ENCODE measurements at regions not wholly inside any gene's neighbourhood (a gene's known extent, or its start where the extent isn't known, plus 50 kb on each side); places are given as distances from the start of the nearest gene placed in this dataset.

DNA sequence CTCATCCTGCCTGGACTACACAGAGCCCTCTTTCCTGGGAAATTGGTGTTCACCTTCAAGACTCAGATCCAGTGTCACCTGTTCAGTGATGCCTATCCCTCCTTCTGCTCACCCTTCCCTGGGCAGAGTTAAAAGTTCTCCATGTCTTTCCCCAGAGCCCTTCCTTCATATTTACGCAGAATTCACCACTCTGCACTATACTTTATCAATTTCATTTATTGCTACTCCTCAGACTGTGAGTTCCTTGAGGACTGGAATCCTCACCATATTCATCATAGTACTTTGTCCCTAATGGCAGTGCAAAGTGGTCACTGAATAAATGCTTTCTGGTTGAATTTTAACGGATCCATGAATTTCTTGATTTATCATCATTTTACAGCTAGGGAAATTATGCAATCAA, 300.0 kb downstream of the CHRM3 start:
- TF ChIP-seq POLR2AphosphoS5 (IDR thresholded peaks at IDR 0.05; ENCODE audit: low read depth) (no peak), NANOG (IDR thresholded peaks at IDR 0.05; ENCODE audit: borderline replicate concordance) (no peak), JUNB (IDR thresholded peaks at IDR 0.05; ENCODE audit: unreplicated experiment) (no peak), EZH2 (IDR thresholded peaks at IDR 0.05; ENCODE audit: low read depth, unreplicated experiment) (no peak), EZH2phosphoT487 (IDR thresholded peaks at IDR 0.05; ENCODE audit: unreplicated experiment) (no peak), STAT1 (IDR thresholded peaks at IDR 0.05; ENCODE audit: unreplicated experiment) (no peak)
- TF ChIP-seq, protein P1, sequence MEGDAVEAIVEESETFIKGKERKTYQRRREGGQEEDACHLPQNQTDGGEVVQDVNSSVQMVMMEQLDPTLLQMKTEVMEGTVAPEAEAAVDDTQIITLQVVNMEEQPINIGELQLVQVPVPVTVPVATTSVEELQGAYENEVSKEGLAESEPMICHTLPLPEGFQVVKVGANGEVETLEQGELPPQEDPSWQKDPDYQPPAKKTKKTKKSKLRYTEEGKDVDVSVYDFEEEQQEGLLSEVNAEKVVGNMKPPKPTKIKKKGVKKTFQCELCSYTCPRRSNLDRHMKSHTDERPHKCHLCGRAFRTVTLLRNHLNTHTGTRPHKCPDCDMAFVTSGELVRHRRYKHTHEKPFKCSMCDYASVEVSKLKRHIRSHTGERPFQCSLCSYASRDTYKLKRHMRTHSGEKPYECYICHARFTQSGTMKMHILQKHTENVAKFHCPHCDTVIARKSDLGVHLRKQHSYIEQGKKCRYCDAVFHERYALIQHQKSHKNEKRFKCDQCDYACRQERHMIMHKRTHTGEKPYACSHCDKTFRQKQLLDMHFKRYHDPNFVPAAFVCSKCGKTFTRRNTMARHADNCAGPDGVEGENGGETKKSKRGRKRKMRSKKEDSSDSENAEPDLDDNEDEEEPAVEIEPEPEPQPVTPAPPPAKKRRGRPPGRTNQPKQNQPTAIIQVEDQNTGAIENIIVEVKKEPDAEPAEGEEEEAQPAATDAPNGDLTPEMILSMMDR (conservative IDR thresholded peaks at IDR 0.05; ENCODE audit: low read depth in 2 of 2) = no peak

All from GM23338 (cell line).